Heart right ventricle (tissue), 16 donors: ENCODE measurements at regions not wholly inside any gene's neighbourhood (a gene's known extent, or its start where the extent isn't known, plus 50 kb on each side); places are given as distances from the start of the nearest gene placed in this dataset.
"Not testable (repeated sequence)": the region's sequence is repeated elsewhere in the genome, so short reads cannot be mapped to it uniquely, and the experiment has no call there.

Source experiments
- ATAC-seq, 8 donors: fragments of 200-7000 bp; cut with Tn5 transposase; one replicate each; pipeline ENCODE4 v1.9.1; 2020; ENCODE audit warnings: mild to moderate bottlenecking in 8 of 8, moderate library complexity in 8 of 8, moderate number of reproducible peaks in 1 of 8
- DNase-seq, 2 donors: peaks; one replicate each; pipeline ENCODE4 v3.0.0-alpha.2; 2020
- H3K27ac ChIP-seq, 10 donors: fragments of 200-600 bp; sonication (generic) in 2 of 10; one replicate each; pipeline versions ENCODE4 v1.5.0 to v1.8.0; 2020 to 2022; ENCODE audit warnings: mild to moderate bottlenecking in 3 of 10
- H3K27me3 ChIP-seq, 7 donors: fragments of 200-600 bp; one replicate each; pipeline ENCODE4 v1.8.0; 2021 to 2022; ENCODE audit warnings: mild to moderate bottlenecking in 2 of 7
- H3K36me3 ChIP-seq, 9 donors: fragments of 200-600 bp; sonication (generic) in 1 of 9; one replicate each; pipeline versions ENCODE4 v1.5.0 to v1.8.0; 2020 to 2022; ENCODE audit warnings: mild to moderate bottlenecking in 2 of 9
- H3K4me1 ChIP-seq, 9 donors: fragments of 200-600 bp; sonication (generic) in 1 of 9; one replicate each; pipeline versions ENCODE4 v1.5.0 to v1.8.0; 2020 to 2022; ENCODE audit warnings: mild to moderate bottlenecking in 4 of 9
- H3K4me3 ChIP-seq, 10 donors: fragments of 200-600 bp; sonication (generic) in 2 of 10; one replicate each; pipeline versions ENCODE4 v1.5.0 to v1.8.0; 2020 to 2022; ENCODE audit warnings: mild to moderate bottlenecking in 7 of 10, moderate library complexity in 2 of 10
- H3K9me3 ChIP-seq, 11 donors: fragments of 200-600 bp in 10 of 11; sonication (generic) in 2 of 11; one replicate each; pipeline versions ENCODE4 v1.5.0 to v1.8.0; 2013 to 2022; ENCODE audit warnings: mild to moderate bottlenecking in 2 of 11, control low read depth in 1 of 11, moderate library complexity in 1 of 11
- CTCF ChIP-seq, 9 donors: fragments of 200-600 bp; sonication (generic) in 2 of 9; IDR thresholded peaks; one replicate each; pipeline versions ENCODE4 v1.5.0 to v1.8.0; 2021 to 2022; ENCODE audit warnings: antibody characterized with exemption in 9 of 9, mild to moderate bottlenecking in 5 of 9, moderate library complexity in 1 of 9
- WGBS, 2 donors: extraction: QIAGEN DNeasy Blood & Tissue Kit; methylation state at CpG; one replicate each; pipeline ENCODE4 v1.1.7; 2013; ENCODE audit warnings: inconsistent platforms in 1 of 2; 5-methylcytosine and 5-hydroxymethylcytosine counted together
- intact Hi-C, 10 donors: fragments of 100-400 bp; cut with DNase I; formaldehyde crosslinking; loops; one replicate each; pipeline versions ENCODE4 v1.11.1 to v1.14.2; 2022
- donor health status: Arrhythmogenic right ventricular cardiomyopathy.
- donor health status: ischemic (EF 13 %, LVEDD 7.1; RV severe dilation, severe dysfunction).
- donor health status: healthy with polysubstance abuse.
- donor health status: DM: no; HTN: yes; CAD: no.
- donor health status: DM: no; HTN: no; CAD: no.
- donor health status: ischemic (EF 25% LVEDD 6.9; RV normal size, moderate dysfunction).
- donor health status: ischemic (EF 25% LVEDD 5.7; RV mildly dilated, moderate dysfunction).
- donor health status: healthy.
- donor health status: DM: yes; HTN: yes; CAD: no.
- donor health status: Ischemic cardiomyopathy.
- donor health status: ischemic (EF 35%, LVEDD 5.7; RV mildly dilated, moderate dysfunction).
- donor health status: nonischemic (EF 11% LVEDD 7.7; RV severe dilation, severe dysfunction).
- donor health status: DM: yes; HTN: yes; CAD: no.
- donor health status: PGD.
- donor health status: ischemic (EF 29% LVEDD 5.4; RV normal size, mild dysfunction).
- donor health status: nonischemic (EF 23%, LVEDD 6.1; RV moderate dilation, normal function).

GRCh38 chr2:143928184-143928583 lies 591.7 kb downstream of the ZEB2 start:
- H3K36me3 ChIP-seq = no peaks in the 10 kb centered on the region
- intact Hi-C loops = no loop called here
- ATAC-seq = no peak
- no peak for DNase-seq
- no peaks in the 10 kb centered on the region for H3K9me3 ChIP-seq
- no peaks in the 10 kb centered on the region for H3K4me1 ChIP-seq
- H3K27ac ChIP-seq = no peak overlapping the region
- no peak for TF ChIP-seq CTCF (IDR thresholded peaks at IDR 0.05)
- H3K4me3 ChIP-seq = no peak overlapping the region
- 94% methylated on average over 1 of the region's 1 CpG for WGBS, 2 donors
- H3K27me3 ChIP-seq = no peaks in the 10 kb centered on the region

GRCh38 chr2:143926736-143927135 lies 593.2 kb downstream of the ZEB2 start:
- intact Hi-C loops = no loop called here
- Histone ChIP-seq H3K9me3 (no peaks in the 10 kb centered on the region), H3K4me1 (no peaks in the 10 kb centered on the region), H3K36me3 (no peaks in the 10 kb centered on the region), H3K27me3 (no peaks in the 10 kb centered on the region), H3K27ac (no peak overlapping the region), H3K4me3 (no peak overlapping the region)
- DNase-seq = no peak
- ATAC-seq = no peak
- no peak for TF ChIP-seq CTCF (IDR thresholded peaks at IDR 0.05)
- 78 to 91% methylated on average over 4 of the region's 4 CpGs for WGBS, 2 donors

GRCh38 chr2:143922261-143922830 lies 597.6 kb downstream of the ZEB2 start:
- WGBS, 2 donors = 99% methylated on average over 18 to 27 of the region's 42 CpGs
- H3K36me3 ChIP-seq, H3K4me1 ChIP-seq, H3K4me3 ChIP-seq, DNase-seq, H3K27ac ChIP-seq, H3K27me3 ChIP-seq, intact Hi-C loops, ATAC-seq: not testable (repeated sequence)
- H3K9me3 ChIP-seq = peaks cover 0 to 25% (median 10%) of the 10 kb centered on the region in 11 donors

- DNase-seq (no peak), ATAC-seq (no peak)
- no peak for TF ChIP-seq CTCF (IDR thresholded peaks at IDR 0.05)
- H3K9me3 ChIP-seq = peaks cover 0 to 26% (median 10%) of the 10 kb centered on the region in 11 donors
- 86 to 97% methylated on average over 1 of the region's 1 CpG for WGBS, 2 donors
- H3K4me1 ChIP-seq = no peaks in the 10 kb centered on the region
- intact Hi-C loops = no loop called here
- no peak overlapping the region for H3K27ac ChIP-seq
- no peak overlapping the region for H3K4me3 ChIP-seq
- no peaks in the 10 kb centered on the region for H3K27me3 ChIP-seq
- H3K36me3 ChIP-seq = no peaks in the 10 kb centered on the region
These were observed 601.4 kb downstream of the ZEB2 start for GRCh38 chr2:143918465-143918989.

GRCh38 chr2:143916781-143917180 lies 603.1 kb downstream of the ZEB2 start:
- H3K27me3 ChIP-seq = no peaks in the 10 kb centered on the region

More at GRCh38 chr2:143916781-143917180, 603.1 kb downstream of the ZEB2 start:
- Histone ChIP-seq H3K4me3 (no peak overlapping the region), H3K9me3 (peaks cover 0 to 26% (median 10%) of the 10 kb centered on the region in 11 donors), H3K4me1 (no peaks in the 10 kb centered on the region), H3K27ac (no peak overlapping the region), H3K36me3 (no peaks in the 10 kb centered on the region)
- no peak for TF ChIP-seq CTCF (IDR thresholded peaks at IDR 0.05)
- intact Hi-C loops = no loop called here
- DNase-seq (no peak), ATAC-seq (no peak)
